Inflammatory macrophage treated with lipopolysaccharide for 4 hours (primary cell): ENCODE measurements at regions not wholly inside any gene's neighbourhood (a gene's known extent, or its start where the extent isn't known, plus 50 kb on each side); places are given as distances from the start of the nearest gene placed in this dataset.
"Not testable (repeated sequence)": the region's sequence is repeated elsewhere in the genome, so short reads cannot be mapped to it uniquely, and the experiment has no call there.

ENCODE experiments used
- DNase-seq: peaks from one replicate; pipeline ENCODE4 v3.0.0-alpha.2; 2020

- no peak for DNase-seq
These were observed 367.8 kb downstream of the TLE1 start for GRCh38 chr9:81321551-81321950.

GRCh38 chr9:81320909-81321482, 368.4 kb downstream of the TLE1 start:
- DNase-seq, result no peak

GRCh38 chr9:81318571-81318970, 370.8 kb downstream of the TLE1 start:
- no peak for DNase-seq

- DNase-seq, result no peak
These were observed 371.4 kb downstream of the TLE1 start for GRCh38 chr9:81317939-81318338.

GRCh38 chr9:81317223-81317622, 372.1 kb downstream of the TLE1 start:
- DNase-seq, result no peak

- peak; percentile 18 for DNase-seq
These were observed 374.9 kb downstream of the TLE1 start for GRCh38 chr9:81314490-81314889.

GRCh38 chr9:81313877-81314276, 375.5 kb downstream of the TLE1 start:
- DNase-seq, result no peak

GRCh38 chr9:81312346-81312745, 377.0 kb downstream of the TLE1 start:
- DNase-seq, result no peak

- no peak for DNase-seq
These were observed 380.9 kb downstream of the TLE1 start for GRCh38 chr9:81308404-81308803.

- DNase-seq, result not testable (repeated sequence)
These were observed 381.6 kb downstream of the TLE1 start for GRCh38 chr9:81307791-81308190.

GRCh38 chr9:81305561-81306182, 383.7 kb downstream of the TLE1 start:
- DNase-seq, result no peak

GRCh38 chr9:81303658-81304057, 385.7 kb downstream of the TLE1 start:
- no peak for DNase-seq

GRCh38 chr9:81293651-81294050, 395.7 kb downstream of the TLE1 start:
- DNase-seq, result no peak

GRCh38 chr9:81292056-81292805, 397.1 kb downstream of the TLE1 start:
- DNase-seq, result no peak

- DNase-seq, result no peak
These were observed 399.7 kb downstream of the TLE1 start for GRCh38 chr9:81289622-81290021.

- DNase-seq, result no peak
These were observed 421.3 kb downstream of the TLE1 start for GRCh38 chr9:81268048-81268447.

GRCh38 chr9:81266674-81267073, 422.7 kb downstream of the TLE1 start:
- no peak for DNase-seq

GRCh38 chr9:81266086-81266485, 423.3 kb downstream of the TLE1 start:
- DNase-seq, result no peak

GRCh38 chr9:81264516-81264915, 424.8 kb downstream of the TLE1 start:
- no peak for DNase-seq

- DNase-seq, result peak; percentile 38
These were observed 429.5 kb downstream of the TLE1 start for GRCh38 chr9:81259896-81260295.

GRCh38 chr9:81256368-81256767, 433.0 kb downstream of the TLE1 start:
- DNase-seq, result no peak

- no peak for DNase-seq
These were observed 438.7 kb downstream of the TLE1 start for GRCh38 chr9:81250606-81251005.

- DNase-seq, result no peak
These were observed 439.3 kb downstream of the TLE1 start for GRCh38 chr9:81250041-81250440.

GRCh38 chr9:81245254-81245956, 443.9 kb downstream of the TLE1 start:
- no peak for DNase-seq
